GM12878 (cell line): ENCODE measurements at regions not wholly inside any gene's neighbourhood (a gene's known extent, or its start where the extent isn't known, plus 50 kb on each side); places are given as distances from the start of the nearest gene placed in this dataset.

Experiments
- ATAC-seq: fragments of 200-7000 bp; cut with Tn5 transposase; 3 replicates; pipeline ENCODE4 v1.9.1; 2020; ENCODE audit warnings: mild to moderate bottlenecking, moderate library complexity
- BruUV-seq: library from RNA; stranded (reverse); fragments of 400-500 nt; replicated peaks from 2 replicates; lab custom pipeline; 2021; lab: Mats Ljungman, UMichigan
- CTCF ChIA-PET: fragments of 300-600 bp; sonication (Branson Sonifier 250); formaldehyde crosslinking; extraction: SDS; loops from one replicate; lab custom pipeline; 2021; ENCODE audit warnings: inconsistent platforms; lab: Yijun Ruan, JAX
- POLR2A ChIA-PET: fragments of 350-600 bp; formaldehyde crosslinking; extraction: SDS; loops from one replicate; lab custom pipeline; 2021; ENCODE audit warnings: inconsistent platforms; lab: Charles Lee
- RAD21 ChIA-PET: fragments of 300-600 bp; sonication (Branson Sonifier 250); formaldehyde crosslinking; loops from one replicate; lab custom pipeline; 2023; ENCODE audit warnings: antibody characterized with exemption; ENCODE audit not compliant: unreplicated experiment; lab: Charles Lee
- SMC1A ChIA-PET: fragments of 300-600 bp; sonication (Branson Sonifier 250); formaldehyde crosslinking; loops from one replicate; lab custom pipeline; 2023; ENCODE audit not compliant: unreplicated experiment, uncharacterized antibody; lab: Charles Lee
- DNase-seq: peaks from one replicate; pipeline ENCODE4 v3.0.0-alpha.2; 2011; ENCODE audit warnings: low read depth, low spot score
- FAIRE-seq: peaks from 3 replicates; lab custom pipeline; 2011; peaks lifted over from hg19 to GRCh38; lab: Jason Lieb, UNC
- H2AFZ ChIP-seq: 2 replicates; pipeline ENCODE4 v1.6.0; 2011; ENCODE audit warnings: low read depth, low read length, control low read depth; ENCODE audit not compliant: control insufficient read depth
- H3K27ac ChIP-seq: 2 replicates; pipeline ENCODE4 v1.5.1; 2011; ENCODE audit warnings: control low read depth; ENCODE audit not compliant: control insufficient read depth, insufficient read depth
- H3K27me3 ChIP-seq, 2 experiments: replicated peaks in 1 of 2; 2 replicates each; pipeline versions ENCODE4 v1.6.0 to v1.6.1; 2011; ENCODE audit warnings: low read length in 1 of 2; ENCODE audit not compliant: control insufficient read depth in 2 of 2, insufficient read depth in 2 of 2
- H3K36me3 ChIP-seq, 2 experiments: 2 replicates each; pipeline ENCODE4 v1.5.1; 2011; ENCODE audit warnings: low read length in 1 of 2; ENCODE audit not compliant: control insufficient read depth in 2 of 2, insufficient read depth in 2 of 2
- H3K4me1 ChIP-seq: 2 replicates; pipeline ENCODE4 v1.6.1; 2011; ENCODE audit warnings: mild to moderate bottlenecking, low read length, moderate library complexity, mixed read lengths; ENCODE audit not compliant: control insufficient read depth, insufficient read depth
- H3K4me2 ChIP-seq: 2 replicates; pipeline ENCODE4 v1.6.0; 2011; ENCODE audit warnings: control low read depth; ENCODE audit not compliant: control insufficient read depth, insufficient read depth
- H3K4me3 ChIP-seq: fragments of 200-600 bp; sonication (generic); 2 replicates; pipeline ENCODE4 v1.5.1; 2016
- H3K79me2 ChIP-seq: 2 replicates; pipeline ENCODE4 v1.6.0; 2011; ENCODE audit warnings: low read length; ENCODE audit not compliant: control insufficient read depth, insufficient read depth
- H3K9ac ChIP-seq: 2 replicates; pipeline ENCODE4 v1.8.0; 2011; ENCODE audit warnings: low read length, control low read depth, mixed read lengths; ENCODE audit not compliant: control insufficient read depth, insufficient read depth
- H3K9me3 ChIP-seq: replicated peaks from 3 replicates; pipeline ENCODE4 v1.5.1; 2011; ENCODE audit warnings: mild to moderate bottlenecking, low read length; ENCODE audit not compliant: control insufficient read depth, insufficient read depth
- H4K20me1 ChIP-seq: 2 replicates; pipeline ENCODE4 v1.6.0; 2011; ENCODE audit not compliant: control insufficient read depth, insufficient read depth
- BACH1 ChIP-seq: fragments of 450-650 bp; IDR thresholded peaks from 2 replicates; pipeline ENCODE4 v1.6.1; 2017; ENCODE audit warnings: mild to moderate bottlenecking, borderline replicate concordance
- CBFB ChIP-seq: IDR thresholded peaks from 2 replicates; pipeline ENCODE4 v1.6.1; 2016; ENCODE audit warnings: antibody characterized with exemption, low read depth
- EP300 ChIP-seq, 2 experiments: fragments of 150-350 bp in 1 of 2; IDR thresholded peaks; 2 replicates each; pipeline ENCODE4 v1.6.1; 2011 to 2012; ENCODE audit warnings: low read depth in 2 of 2, low read length in 2 of 2, borderline replicate concordance in 1 of 2, improper control_type of control experiment in 1 of 2, inconsistent platforms in 1 of 2; ENCODE audit not compliant: control insufficient read depth in 1 of 2
- GATAD2B ChIP-seq: fragments of 450-650 bp; conservative IDR thresholded peaks from 2 replicates; pipeline ENCODE4 v1.6.1; 2017; ENCODE audit warnings: low read depth, mild to moderate bottlenecking, moderate library complexity
- HCFC1 ChIP-seq: fragments of 150-350 bp; IDR thresholded peaks from 2 replicates; pipeline ENCODE4 v1.6.1; 2014; ENCODE audit warnings: low read length
- IRF3 ChIP-seq: fragments of 450-650 bp; IDR thresholded peaks from 2 replicates; pipeline ENCODE4 v1.6.1; 2014; ENCODE audit warnings: mild to moderate bottlenecking
- PAX5 ChIP-seq: IDR thresholded peaks from 2 replicates; pipeline ENCODE4 v1.6.1; 2011; ENCODE audit warnings: low read depth, low read length, borderline replicate concordance
- RAD21 ChIP-seq: IDR thresholded peaks from 2 replicates; pipeline ENCODE4 v1.6.1; 2011; ENCODE audit warnings: mild to moderate bottlenecking, low read depth, low read length, moderate library complexity; ENCODE audit not compliant: insufficient read depth
- SPI1 ChIP-seq: IDR thresholded peaks from 2 replicates; pipeline ENCODE4 v1.6.1; 2011; ENCODE audit warnings: low read depth, mild to moderate bottlenecking, low read length, moderate library complexity, borderline replicate concordance; ENCODE audit not compliant: insufficient read depth
- SRF ChIP-seq, 2 experiments: IDR thresholded peaks; 2 replicates each; pipeline ENCODE4 v1.6.1; 2011; ENCODE audit warnings: low read depth in 2 of 2, low read length in 2 of 2, mild to moderate bottlenecking in 1 of 2, moderate library complexity in 1 of 2
- ZNF217 ChIP-seq: fragments of 450-650 bp; IDR thresholded peaks from 2 replicates; pipeline ENCODE4 v1.6.1; 2017; ENCODE audit warnings: antibody characterized with exemption, mild to moderate bottlenecking
- WGBS: methylation state at CpG from one replicate; pipeline ENCODE4 v1.1.6; 2016; ENCODE audit warnings: low lambda C conversion rate; ENCODE audit not compliant: insufficient replicate concordance, insufficient coverage; ENCODE audit errors: missing lambda C conversion rate; 5-methylcytosine and 5-hydroxymethylcytosine counted together
- in situ Hi-C: fragments of 300-500 bp; cut with MboI; formaldehyde crosslinking; loops from 9 replicates; pipeline ENCODE4 v1.14.3; 2018; ENCODE audit warnings: mixed read lengths
- intact Hi-C: fragments of 100-400 bp; cut with micrococcal nuclease; formaldehyde crosslinking; loops from one replicate; pipeline ENCODE4 v1.14.2; 2022; ENCODE audit not compliant: unreplicated experiment
- TF ChIP-seq, protein P1 (sequence below): fragments of 450-650 bp; conservative IDR thresholded peaks from 2 replicates; pipeline ENCODE4 v1.6.1; 2017; ENCODE audit warnings: mild to moderate bottlenecking, moderate library complexity
- TF ChIP-seq, protein P2 (sequence below): fragments of 450-650 bp; IDR thresholded peaks from 2 replicates; pipeline ENCODE4 v1.6.1; 2018; ENCODE audit warnings: mild to moderate bottlenecking, low read depth, moderate library complexity; ENCODE audit not compliant: partially characterized antibody
- TF ChIP-seq, protein P3 (sequence below): fragments of 450-650 bp; IDR thresholded peaks from 2 replicates; pipeline ENCODE4 v1.6.1; 2016; ENCODE audit warnings: mild to moderate bottlenecking, moderate library complexity, borderline replicate concordance

- TF ChIP-seq EP300 (IDR thresholded peaks at IDR 0.05; ENCODE audit: borderline replicate concordance in 1 of 2, control insufficient read depth in 1 of 2, low read depth in 2 of 2, low read length in 2 of 2) (no peak), BACH1 (no peak), SPI1 (no peak), SRF (IDR thresholded peaks at IDR 0.05; ENCODE audit: low read depth in 2 of 2, low read length in 2 of 2) (no peak), ZNF217 (no peak), HCFC1 (no peak), GATAD2B (no peak)
- TF ChIP-seq, protein P1, sequence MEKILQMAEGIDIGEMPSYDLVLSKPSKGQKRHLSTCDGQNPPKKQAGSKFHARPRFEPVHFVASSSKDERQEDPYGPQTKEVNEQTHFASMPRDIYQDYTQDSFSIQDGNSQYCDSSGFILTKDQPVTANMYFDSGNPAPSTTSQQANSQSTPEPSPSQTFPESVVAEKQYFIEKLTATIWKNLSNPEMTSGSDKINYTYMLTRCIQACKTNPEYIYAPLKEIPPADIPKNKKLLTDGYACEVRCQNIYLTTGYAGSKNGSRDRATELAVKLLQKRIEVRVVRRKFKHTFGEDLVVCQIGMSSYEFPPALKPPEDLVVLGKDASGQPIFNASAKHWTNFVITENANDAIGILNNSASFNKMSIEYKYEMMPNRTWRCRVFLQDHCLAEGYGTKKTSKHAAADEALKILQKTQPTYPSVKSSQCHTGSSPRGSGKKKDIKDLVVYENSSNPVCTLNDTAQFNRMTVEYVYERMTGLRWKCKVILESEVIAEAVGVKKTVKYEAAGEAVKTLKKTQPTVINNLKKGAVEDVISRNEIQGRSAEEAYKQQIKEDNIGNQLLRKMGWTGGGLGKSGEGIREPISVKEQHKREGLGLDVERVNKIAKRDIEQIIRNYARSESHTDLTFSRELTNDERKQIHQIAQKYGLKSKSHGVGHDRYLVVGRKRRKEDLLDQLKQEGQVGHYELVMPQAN = no peak
Observed at GRCh38 chr20:51941503-51941902, 139.2 kb upstream of the SALL4 start (continued).

GRCh38 chr20:51939259-51939585 lies 136.9 kb upstream of the SALL4 start:
- WGBS = 88% methylated on average over 6 of the region's 6 CpGs
- no peak for TF ChIP-seq RAD21
- TF ChIP-seq PAX5 = no peak
- TF ChIP-seq CBFB = no peak
- TF ChIP-seq, protein P2, sequence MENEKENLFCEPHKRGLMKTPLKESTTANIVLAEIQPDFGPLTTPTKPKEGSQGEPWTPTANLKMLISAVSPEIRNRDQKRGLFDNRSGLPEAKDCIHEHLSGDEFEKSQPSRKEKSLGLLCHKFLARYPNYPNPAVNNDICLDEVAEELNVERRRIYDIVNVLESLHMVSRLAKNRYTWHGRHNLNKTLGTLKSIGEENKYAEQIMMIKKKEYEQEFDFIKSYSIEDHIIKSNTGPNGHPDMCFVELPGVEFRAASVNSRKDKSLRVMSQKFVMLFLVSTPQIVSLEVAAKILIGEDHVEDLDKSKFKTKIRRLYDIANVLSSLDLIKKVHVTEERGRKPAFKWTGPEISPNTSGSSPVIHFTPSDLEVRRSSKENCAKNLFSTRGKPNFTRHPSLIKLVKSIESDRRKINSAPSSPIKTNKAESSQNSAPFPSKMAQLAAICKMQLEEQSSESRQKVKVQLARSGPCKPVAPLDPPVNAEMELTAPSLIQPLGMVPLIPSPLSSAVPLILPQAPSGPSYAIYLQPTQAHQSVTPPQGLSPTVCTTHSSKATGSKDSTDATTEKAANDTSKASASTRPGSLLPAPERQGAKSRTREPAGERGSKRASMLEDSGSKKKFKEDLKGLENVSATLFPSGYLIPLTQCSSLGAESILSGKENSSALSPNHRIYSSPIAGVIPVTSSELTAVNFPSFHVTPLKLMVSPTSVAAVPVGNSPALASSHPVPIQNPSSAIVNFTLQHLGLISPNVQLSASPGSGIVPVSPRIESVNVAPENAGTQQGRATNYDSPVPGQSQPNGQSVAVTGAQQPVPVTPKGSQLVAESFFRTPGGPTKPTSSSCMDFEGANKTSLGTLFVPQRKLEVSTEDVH = no peak
- no peak for TF ChIP-seq IRF3
- TF ChIP-seq, protein P3, sequence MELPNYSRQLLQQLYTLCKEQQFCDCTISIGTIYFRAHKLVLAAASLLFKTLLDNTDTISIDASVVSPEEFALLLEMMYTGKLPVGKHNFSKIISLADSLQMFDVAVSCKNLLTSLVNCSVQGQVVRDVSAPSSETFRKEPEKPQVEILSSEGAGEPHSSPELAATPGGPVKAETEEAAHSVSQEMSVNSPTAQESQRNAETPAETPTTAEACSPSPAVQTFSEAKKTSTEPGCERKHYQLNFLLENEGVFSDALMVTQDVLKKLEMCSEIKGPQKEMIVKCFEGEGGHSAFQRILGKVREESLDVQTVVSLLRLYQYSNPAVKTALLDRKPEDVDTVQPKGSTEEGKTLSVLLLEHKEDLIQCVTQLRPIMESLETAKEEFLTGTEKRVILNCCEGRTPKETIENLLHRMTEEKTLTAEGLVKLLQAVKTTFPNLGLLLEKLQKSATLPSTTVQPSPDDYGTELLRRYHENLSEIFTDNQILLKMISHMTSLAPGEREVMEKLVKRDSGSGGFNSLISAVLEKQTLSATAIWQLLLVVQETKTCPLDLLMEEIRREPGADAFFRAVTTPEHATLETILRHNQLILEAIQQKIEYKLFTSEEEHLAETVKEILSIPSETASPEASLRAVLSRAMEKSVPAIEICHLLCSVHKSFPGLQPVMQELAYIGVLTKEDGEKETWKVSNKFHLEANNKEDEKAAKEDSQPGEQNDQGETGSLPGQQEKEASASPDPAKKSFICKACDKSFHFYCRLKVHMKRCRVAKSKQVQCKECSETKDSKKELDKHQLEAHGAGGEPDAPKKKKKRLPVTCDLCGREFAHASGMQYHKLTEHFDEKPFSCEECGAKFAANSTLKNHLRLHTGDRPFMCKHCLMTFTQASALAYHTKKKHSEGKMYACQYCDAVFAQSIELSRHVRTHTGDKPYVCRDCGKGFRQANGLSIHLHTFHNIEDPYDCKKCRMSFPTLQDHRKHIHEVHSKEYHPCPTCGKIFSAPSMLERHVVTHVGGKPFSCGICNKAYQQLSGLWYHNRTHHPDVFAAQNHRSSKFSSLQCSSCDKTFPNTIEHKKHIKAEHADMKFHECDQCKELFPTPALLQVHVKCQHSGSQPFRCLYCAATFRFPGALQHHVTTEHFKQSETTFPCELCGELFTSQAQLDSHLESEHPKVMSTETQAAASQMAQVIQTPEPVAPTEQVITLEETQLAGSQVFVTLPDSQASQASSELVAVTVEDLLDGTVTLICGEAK = no peak
- no peak for TF ChIP-seq GATAD2B

More at GRCh38 chr20:51939259-51939585, 136.9 kb upstream of the SALL4 start:
- Histone ChIP-seq H4K20me1 (no peaks in the 10 kb centered on the region), H3K4me2 (no peak overlapping the region), H3K9ac (no peak overlapping the region), H2AFZ (no peak overlapping the region), H3K79me2 (no peaks in the 10 kb centered on the region), H3K27ac (no peak overlapping the region), H3K9me3 (no peaks in the 10 kb centered on the region), H3K36me3 (no peaks in the 10 kb centered on the region), H3K27me3 (no peaks in the 10 kb centered on the region), H3K4me1 (no peaks in the 10 kb centered on the region), H3K4me3 (no peak overlapping the region)
- no peak for FAIRE-seq
- CTCF ChIA-PET = no interaction called here
- no peak for DNase-seq
- SMC1A ChIA-PET = no interaction called here
- POLR2A ChIA-PET = no interaction called here
- ATAC-seq = no peak
- BruUV-seq = no TSS peak
- intact Hi-C loops (no loop called here), in situ Hi-C loops (no loop called here)
- RAD21 ChIA-PET = interaction anchor here (0.6 kb wide), 1 partner anchor 223 kb away, joined by 3 read pairs; no protein-coding TSS in a partner anchor
